GM10266 (cell line): ENCODE measurements at regions not wholly inside any gene's neighbourhood (a gene's known extent, or its start where the extent isn't known, plus 50 kb on each side); places are given as distances from the start of the nearest gene placed in this dataset.

ENCODE experiments used
- DNase-seq: peaks from one replicate; pipeline ENCODE4 v3.0.0; 2012; ENCODE audit errors: extremely low spot score
- TF ChIP-seq, protein P1 (sequence below): IDR thresholded peaks from 2 replicates; pipeline ENCODE4 v1.5.1; 2012; ENCODE audit warnings: mild to moderate bottlenecking, low read depth; ENCODE audit not compliant: control insufficient read depth, insufficient read depth; ENCODE audit errors: missing control alignments

DNA sequence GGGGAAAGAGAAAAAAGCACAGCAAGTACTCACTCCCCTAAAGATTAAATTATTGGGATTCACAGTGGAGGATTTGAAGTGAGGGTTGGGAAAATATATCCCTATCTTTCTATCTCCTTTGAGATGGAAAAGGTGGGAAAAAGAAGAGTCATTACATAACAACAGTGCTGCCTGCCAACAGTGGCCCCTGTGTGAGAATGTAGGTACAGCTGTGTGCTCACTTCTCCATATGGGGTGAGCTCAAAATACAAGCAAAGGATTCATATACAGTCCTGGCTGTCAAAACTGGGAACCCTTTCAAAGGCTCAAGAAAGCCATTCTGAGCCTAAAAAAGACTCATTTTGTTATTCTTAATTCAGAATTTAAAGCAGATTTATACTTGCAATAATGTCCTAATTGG is 458.5 kb downstream of the GPAM start:
- no peak for DNase-seq
- TF ChIP-seq, protein P1, sequence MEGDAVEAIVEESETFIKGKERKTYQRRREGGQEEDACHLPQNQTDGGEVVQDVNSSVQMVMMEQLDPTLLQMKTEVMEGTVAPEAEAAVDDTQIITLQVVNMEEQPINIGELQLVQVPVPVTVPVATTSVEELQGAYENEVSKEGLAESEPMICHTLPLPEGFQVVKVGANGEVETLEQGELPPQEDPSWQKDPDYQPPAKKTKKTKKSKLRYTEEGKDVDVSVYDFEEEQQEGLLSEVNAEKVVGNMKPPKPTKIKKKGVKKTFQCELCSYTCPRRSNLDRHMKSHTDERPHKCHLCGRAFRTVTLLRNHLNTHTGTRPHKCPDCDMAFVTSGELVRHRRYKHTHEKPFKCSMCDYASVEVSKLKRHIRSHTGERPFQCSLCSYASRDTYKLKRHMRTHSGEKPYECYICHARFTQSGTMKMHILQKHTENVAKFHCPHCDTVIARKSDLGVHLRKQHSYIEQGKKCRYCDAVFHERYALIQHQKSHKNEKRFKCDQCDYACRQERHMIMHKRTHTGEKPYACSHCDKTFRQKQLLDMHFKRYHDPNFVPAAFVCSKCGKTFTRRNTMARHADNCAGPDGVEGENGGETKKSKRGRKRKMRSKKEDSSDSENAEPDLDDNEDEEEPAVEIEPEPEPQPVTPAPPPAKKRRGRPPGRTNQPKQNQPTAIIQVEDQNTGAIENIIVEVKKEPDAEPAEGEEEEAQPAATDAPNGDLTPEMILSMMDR, result no peak

GRCh38 chr10:111732166-111732785 is 451.3 kb downstream of the GPAM start:
- TF ChIP-seq, protein P1, result no peak
- no peak for DNase-seq

DNA sequence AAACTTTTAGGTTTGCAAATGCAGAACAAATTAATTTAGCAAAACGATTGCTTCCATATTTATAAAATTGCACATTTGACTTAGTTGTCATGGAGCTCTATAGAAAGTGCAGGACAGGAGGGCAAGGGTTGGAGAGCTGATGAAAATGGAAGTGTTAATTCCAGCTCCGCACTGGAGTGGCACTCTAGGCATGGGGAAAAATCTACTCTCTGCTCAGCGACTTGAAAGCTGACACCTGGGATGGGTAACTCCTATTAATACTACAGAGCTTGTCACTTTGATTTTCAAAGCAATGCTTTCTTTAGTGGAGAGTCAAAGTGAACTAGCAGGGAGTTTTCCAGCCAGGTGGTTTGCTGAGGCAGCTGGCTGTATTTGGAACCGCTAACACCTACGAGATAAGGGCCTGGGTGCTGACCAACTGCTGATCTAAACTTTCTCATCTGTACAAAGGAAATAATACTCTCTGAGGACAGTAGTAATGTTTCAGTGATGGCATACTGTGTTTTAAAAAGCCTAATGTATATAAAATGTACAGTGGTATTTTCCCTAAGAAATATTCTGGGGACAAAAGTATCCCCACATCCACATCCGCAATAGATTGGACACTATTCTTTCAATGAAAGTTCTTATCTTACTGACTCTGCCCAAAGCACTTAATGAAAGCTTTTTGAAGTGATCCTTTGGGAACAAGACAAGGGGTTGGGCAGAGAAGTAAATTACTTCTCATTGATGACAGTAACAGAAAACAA is 444.3 kb downstream of the GPAM start:
- TF ChIP-seq, protein P1, result no peak
- DNase-seq, result no peak

DNA sequence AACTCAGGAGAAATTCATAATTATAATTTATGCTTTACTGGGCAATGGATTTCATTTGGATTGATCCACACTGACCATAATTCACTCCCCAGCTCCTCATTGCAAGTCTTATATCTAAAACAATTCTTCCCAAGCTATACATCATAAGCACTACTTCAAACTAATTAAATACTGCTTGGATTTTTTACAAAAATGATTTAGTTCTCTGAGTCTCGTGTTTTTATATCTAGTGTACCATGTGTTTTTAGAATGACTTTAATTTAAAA is 443.8 kb downstream of the GPAM start:
- no peak for DNase-seq
- TF ChIP-seq, protein P1, result no peak

DNA sequence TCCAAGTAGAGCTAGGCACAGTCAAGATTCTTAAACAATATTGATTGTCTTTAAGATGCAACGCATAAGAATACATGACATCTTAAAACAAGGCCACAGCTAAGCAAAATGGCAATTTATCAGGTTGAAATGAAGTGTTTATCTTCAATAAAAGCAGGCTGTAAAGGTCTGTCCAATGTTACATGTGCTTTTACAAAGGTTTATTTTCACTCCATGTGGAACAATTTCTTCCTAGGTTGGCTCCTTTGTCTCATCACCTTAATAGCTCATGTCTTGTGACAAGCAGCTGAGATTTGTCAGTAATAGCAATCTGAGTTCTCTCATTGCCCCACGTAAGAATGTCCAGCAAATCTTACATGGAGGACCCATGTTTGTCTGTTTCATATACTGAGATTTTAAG is 437.6 kb downstream of the GPAM start:
- DNase-seq, result no peak
- TF ChIP-seq, protein P1, result no peak

GRCh38 chr10:111747751-111748150 is 435.8 kb downstream of the GPAM start:
- TF ChIP-seq, protein P1, result no peak
- no peak for DNase-seq

GRCh38 chr10:111748184-111748583 is 435.4 kb downstream of the GPAM start:
- TF ChIP-seq, protein P1, result no peak
- DNase-seq, result no peak
